ENCODE measurements at regions not wholly inside any gene's neighbourhood (a gene's known extent, or its start where the extent isn't known, plus 50 kb on each side); places are given as distances from the start of the nearest gene placed in this dataset.

- DNase-seq (ENCODE audit: low spot score), result no peak
- TF ChIP-seq, protein P1, sequence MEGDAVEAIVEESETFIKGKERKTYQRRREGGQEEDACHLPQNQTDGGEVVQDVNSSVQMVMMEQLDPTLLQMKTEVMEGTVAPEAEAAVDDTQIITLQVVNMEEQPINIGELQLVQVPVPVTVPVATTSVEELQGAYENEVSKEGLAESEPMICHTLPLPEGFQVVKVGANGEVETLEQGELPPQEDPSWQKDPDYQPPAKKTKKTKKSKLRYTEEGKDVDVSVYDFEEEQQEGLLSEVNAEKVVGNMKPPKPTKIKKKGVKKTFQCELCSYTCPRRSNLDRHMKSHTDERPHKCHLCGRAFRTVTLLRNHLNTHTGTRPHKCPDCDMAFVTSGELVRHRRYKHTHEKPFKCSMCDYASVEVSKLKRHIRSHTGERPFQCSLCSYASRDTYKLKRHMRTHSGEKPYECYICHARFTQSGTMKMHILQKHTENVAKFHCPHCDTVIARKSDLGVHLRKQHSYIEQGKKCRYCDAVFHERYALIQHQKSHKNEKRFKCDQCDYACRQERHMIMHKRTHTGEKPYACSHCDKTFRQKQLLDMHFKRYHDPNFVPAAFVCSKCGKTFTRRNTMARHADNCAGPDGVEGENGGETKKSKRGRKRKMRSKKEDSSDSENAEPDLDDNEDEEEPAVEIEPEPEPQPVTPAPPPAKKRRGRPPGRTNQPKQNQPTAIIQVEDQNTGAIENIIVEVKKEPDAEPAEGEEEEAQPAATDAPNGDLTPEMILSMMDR (IDR thresholded peaks at IDR 0.05; ENCODE audit: extremely low read depth, missing control alignments), result no peak
These were observed 59.2 kb upstream of the ARHGEF3 start for GRCh38 chr3:56860939-56861338.

GRCh38 chr3:56860351-56860750, 58.6 kb upstream of the ARHGEF3 start:
- no peak for DNase-seq (ENCODE audit: low spot score)
- TF ChIP-seq, protein P1 (IDR thresholded peaks at IDR 0.05; ENCODE audit: extremely low read depth, missing control alignments), result no peak

DNA sequence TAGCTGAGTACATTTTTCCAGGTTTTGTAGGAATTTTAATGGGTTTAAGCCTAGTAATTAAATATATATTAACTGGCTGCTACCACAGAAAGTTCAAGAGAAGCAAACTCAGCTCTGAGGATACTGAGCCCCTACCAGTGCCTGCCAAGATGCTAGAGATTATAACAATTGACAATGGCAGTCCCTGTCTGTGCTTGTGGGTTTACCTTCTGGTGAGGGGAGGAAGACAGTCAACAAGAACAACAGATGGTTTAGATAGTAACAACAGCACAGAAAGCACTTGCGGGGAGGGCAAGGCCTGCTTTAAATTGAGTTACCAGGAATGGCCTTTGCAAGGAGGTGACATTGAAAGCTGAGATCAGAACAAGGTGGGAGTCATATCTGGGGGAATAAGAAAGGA, 56.6 kb upstream of the ARHGEF3 start:
- TF ChIP-seq, protein P1 (IDR thresholded peaks at IDR 0.05; ENCODE audit: extremely low read depth, missing control alignments), result no peak
- DNase-seq (ENCODE audit: low spot score), result no peak

DNA sequence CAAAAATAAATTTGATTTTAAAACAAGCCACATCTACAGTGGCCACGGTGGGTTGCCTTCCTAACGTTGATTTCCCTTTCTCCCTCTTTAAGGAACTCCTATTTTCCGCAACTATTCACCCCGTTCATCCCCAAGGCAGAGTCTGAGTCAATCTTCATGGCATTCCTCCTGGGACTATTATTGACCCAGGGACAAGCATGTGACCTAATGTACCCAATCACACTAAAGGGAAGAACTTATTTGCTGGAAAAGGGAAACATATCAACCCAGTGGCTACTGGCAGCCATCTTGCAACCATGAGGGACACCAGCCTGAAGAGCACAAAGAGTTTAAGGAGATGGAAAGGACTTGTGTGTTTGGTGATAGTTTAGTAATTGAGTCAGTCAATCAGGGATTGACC, 55.4 kb upstream of the ARHGEF3 start:
- DNase-seq (ENCODE audit: low spot score), result no peak
- TF ChIP-seq, protein P1 (IDR thresholded peaks at IDR 0.05; ENCODE audit: extremely low read depth, missing control alignments), result no peak

DNA sequence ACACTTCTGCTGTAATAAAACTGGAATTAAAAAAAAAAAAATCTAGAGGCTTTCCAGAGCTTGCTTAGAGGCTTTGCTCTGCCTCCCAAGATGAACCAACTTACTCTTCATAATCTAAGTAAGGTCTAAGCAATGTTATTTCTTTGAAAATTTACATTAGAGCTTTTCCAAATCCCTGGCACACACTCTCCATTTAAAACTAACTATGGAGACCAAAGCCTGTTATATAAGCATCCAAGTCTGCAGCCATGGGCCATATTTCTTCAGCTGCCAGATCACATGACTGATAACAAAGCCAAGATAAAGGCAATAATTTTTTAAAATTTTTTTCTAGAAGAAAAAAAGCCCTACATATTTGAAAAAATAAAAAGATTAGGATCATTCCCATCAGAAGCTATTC, 55.0 kb upstream of the ARHGEF3 start:
- TF ChIP-seq, protein P1 (IDR thresholded peaks at IDR 0.05; ENCODE audit: extremely low read depth, missing control alignments), result no peak

GRCh38 chr3:56855856-56856512, 54.2 kb upstream of the ARHGEF3 start:
- TF ChIP-seq, protein P1 (IDR thresholded peaks at IDR 0.05; ENCODE audit: extremely low read depth, missing control alignments), result peak; percentile 82
- peak; percentile 27 for DNase-seq (ENCODE audit: low spot score)

More for the DNA sequence above, 55.0 kb upstream of the ARHGEF3 start:
- no peak for DNase-seq (ENCODE audit: low spot score)

GRCh38 chr3:56854856-56855611, 53.3 kb upstream of the ARHGEF3 start:
- DNase-seq (ENCODE audit: low spot score), result no peak
- TF ChIP-seq, protein P1 (IDR thresholded peaks at IDR 0.05; ENCODE audit: extremely low read depth, missing control alignments), result no peak
